Mesendoderm (in vitro differentiated cells): ENCODE measurements at regions not wholly inside any gene's neighbourhood (a gene's known extent, or its start where the extent isn't known, plus 50 kb on each side); places are given as distances from the start of the nearest gene placed in this dataset.
A peak's percentile ranks its signal among the peaks of the same experiment; 100 is the strongest.
"Not testable (repeated sequence)": the region's sequence is repeated elsewhere in the genome, so short reads cannot be mapped to it uniquely, and the experiment has no call there.

Experiments used
- DNase-seq: peaks from one replicate; pipeline ENCODE4 v3.0.0; 2013
- H2AK5ac ChIP-seq: 2 replicates; pipeline ENCODE4 v1.6.1; 2013; ENCODE audit warnings: low read length, inconsistent platforms
- H2BK120ac ChIP-seq: 2 replicates; pipeline ENCODE4 v1.6.1; 2013; ENCODE audit warnings: low read depth, mild to moderate bottlenecking, low read length, moderate library complexity, mixed read lengths
- H2BK15ac ChIP-seq: replicated peaks from 2 replicates; pipeline ENCODE4 v1.6.1; 2013; ENCODE audit warnings: low read depth, mild to moderate bottlenecking, moderate library complexity
- H2BK5ac ChIP-seq: 2 replicates; pipeline ENCODE4 v1.6.1; 2013; ENCODE audit warnings: low read length, inconsistent platforms
- H3K18ac ChIP-seq: 2 replicates; pipeline ENCODE4 v1.6.1; 2013; ENCODE audit warnings: mild to moderate bottlenecking, low read length, mixed read lengths
- H3K23ac ChIP-seq: one replicate; pipeline ENCODE4 v1.6.1; 2013; ENCODE audit warnings: low read length
- H3K27ac ChIP-seq: 2 replicates; pipeline ENCODE4 v1.5.1; 2013; ENCODE audit warnings: low read depth, mild to moderate bottlenecking, inconsistent platforms, low read length, moderate library complexity
- H3K27me3 ChIP-seq: 2 replicates; pipeline ENCODE4 v1.6.1; 2013; ENCODE audit warnings: low read length, control low read depth, mild to moderate bottlenecking, inconsistent platforms; ENCODE audit not compliant: insufficient read depth, poor library complexity
- H3K36me3 ChIP-seq: 2 replicates; pipeline ENCODE4 v1.6.1; 2013; ENCODE audit warnings: low read length, inconsistent platforms; ENCODE audit not compliant: control insufficient read depth, insufficient read depth
- H3K4ac ChIP-seq: one replicate; pipeline ENCODE4 v1.6.1; 2013; ENCODE audit warnings: low read depth, mild to moderate bottlenecking, low read length, moderate library complexity
- H3K4me1 ChIP-seq: 2 replicates; pipeline ENCODE4 v1.6.1; 2013; ENCODE audit warnings: low read depth, low read length, inconsistent platforms; ENCODE audit not compliant: control insufficient read depth
- H3K4me2 ChIP-seq: 2 replicates; pipeline ENCODE4 v1.6.1; 2013; ENCODE audit warnings: low read length
- H3K4me3 ChIP-seq: 2 replicates; pipeline ENCODE4 v1.5.1; 2013; ENCODE audit warnings: mild to moderate bottlenecking, low read length
- H3K56ac ChIP-seq: one replicate; pipeline ENCODE4 v1.6.1; 2013; ENCODE audit warnings: low read length
- H3K79me1 ChIP-seq: 2 replicates; pipeline ENCODE4 v1.6.1; 2013; ENCODE audit warnings: low read length, inconsistent platforms
- H3K79me2 ChIP-seq: 2 replicates; pipeline ENCODE4 v1.6.1; 2013; ENCODE audit warnings: mild to moderate bottlenecking, low read length; ENCODE audit not compliant: control insufficient read depth, insufficient read depth
- H3K9ac ChIP-seq: 2 replicates; pipeline ENCODE4 v1.6.1; 2013; ENCODE audit warnings: low read length, inconsistent platforms
- H4K5ac ChIP-seq: one replicate; pipeline ENCODE4 v1.6.1; 2013; ENCODE audit warnings: low read length
- H4K8ac ChIP-seq: one replicate; pipeline ENCODE4 v1.6.1; 2013; ENCODE audit warnings: low read depth, mild to moderate bottlenecking, control low read depth, low read length, moderate library complexity
- WGBS: extraction: QIAGEN DNeasy Blood & Tissue Kit; methylation state at CpG from one replicate; pipeline ENCODE4 v1.1.7; 2013; ENCODE audit warnings: low lambda C conversion rate, missing lambda C conversion rate; ENCODE audit not compliant: insufficient coverage; ENCODE audit errors: extremely low coverage; 5-methylcytosine and 5-hydroxymethylcytosine counted together

- H3K9ac ChIP-seq, H3K4me2 ChIP-seq, H2BK15ac ChIP-seq, H3K56ac ChIP-seq, H3K79me1 ChIP-seq, H3K36me3 ChIP-seq, H3K23ac ChIP-seq, H2BK5ac ChIP-seq, H2BK120ac ChIP-seq, H3K18ac ChIP-seq, H4K5ac ChIP-seq, H3K4me1 ChIP-seq, H3K79me2 ChIP-seq, H2AK5ac ChIP-seq, H3K27me3 ChIP-seq, H3K27ac ChIP-seq, H3K4ac ChIP-seq, H4K8ac ChIP-seq: not testable (repeated sequence)
- 100% methylated on average over 11 of the region's 13 CpGs for WGBS
- peak; percentile 28 for DNase-seq
- H3K4me3 ChIP-seq, result peak overlapping the region; percentile 14
These were observed 1048.5 kb downstream of the CDY1 start for GRCh38 chrY:26670360-26670871.

- not testable (repeated sequence) for H3K27me3 ChIP-seq, H3K79me1 ChIP-seq, H2BK5ac ChIP-seq, H3K4me1 ChIP-seq, H3K79me2 ChIP-seq, H4K8ac ChIP-seq, H3K56ac ChIP-seq, H3K27ac ChIP-seq, H3K18ac ChIP-seq, H4K5ac ChIP-seq, H2BK15ac ChIP-seq, H3K4ac ChIP-seq, H3K36me3 ChIP-seq, H2BK120ac ChIP-seq, H3K23ac ChIP-seq, H3K9ac ChIP-seq, H2AK5ac ChIP-seq
- peak; percentile 42 for DNase-seq
- WGBS, result 100% methylated on average over 16 of the region's 20 CpGs
- H3K4me3 ChIP-seq, result peak overlapping the region; percentile 13
- H3K4me2 ChIP-seq, result peak overlapping the region; percentile 0
These were observed 1049.3 kb downstream of the CDY1 start for GRCh38 chrY:26670881-26671879.
